ENCODE measurements at regions not wholly inside any gene's neighbourhood (a gene's known extent, or its start where the extent isn't known, plus 50 kb on each side); places are given as distances from the start of the nearest gene placed in this dataset.

DNA sequence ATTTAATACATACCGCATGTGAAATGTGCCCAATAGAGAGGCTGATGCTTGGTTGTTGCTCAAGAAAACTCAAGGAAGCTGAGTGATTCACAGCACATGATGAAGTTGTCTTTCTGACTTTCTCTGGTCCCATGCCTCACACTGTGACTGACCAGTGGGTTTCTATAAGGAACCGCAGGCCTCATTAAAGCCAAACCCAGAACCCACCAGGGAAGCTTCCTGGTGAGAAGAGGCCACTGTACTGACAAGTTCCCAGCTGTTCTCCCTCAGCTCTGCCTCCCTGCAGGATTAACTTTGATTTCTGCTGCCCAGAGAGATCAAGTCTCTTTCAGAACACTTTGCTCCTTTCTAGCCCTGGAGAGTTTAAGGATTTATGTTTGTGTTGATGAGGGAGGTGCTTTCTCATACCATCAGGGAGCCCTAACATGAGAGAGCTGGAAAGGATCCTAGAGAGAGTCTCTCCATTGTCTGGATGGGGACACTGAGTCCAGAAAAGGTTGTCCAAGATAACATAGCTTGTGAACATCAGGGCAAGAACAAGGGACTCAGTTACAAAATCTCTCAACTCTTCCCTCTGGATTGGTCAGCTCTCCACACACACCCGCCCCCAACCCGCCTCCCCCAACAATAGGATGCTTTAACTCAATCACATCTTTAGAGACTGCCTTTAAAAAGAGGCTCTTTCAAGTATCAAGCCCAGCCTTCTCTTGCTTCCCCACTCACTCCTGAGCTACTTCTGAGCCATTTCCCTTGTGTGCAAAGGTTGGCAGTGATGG is 303.2 kb upstream of the TLE3 start:
- Histone ChIP-seq H4K20me1 (replicated peaks in 1 of 2; ENCODE audit: control insufficient read depth in 1 of 2, insufficient read depth in 2 of 2, low read length in 2 of 2) (no peaks in the 10 kb centered on the region), H3K23ac (ENCODE audit: insufficient read length) (no peak overlapping the region), H3K4me1 (replicated peaks in 1 of 4; ENCODE audit: control insufficient read depth in 3 of 4, insufficient read depth in 4 of 4, low read length in 3 of 4) (peaks cover 2 to 7% (median 4%) of the 10 kb centered on the region in 4 experiments; a peak in 5 of 7 replicates), H4K5ac (ENCODE audit: insufficient read length, low read depth, low read length) (no peak overlapping the region), H3K27ac (ENCODE audit: low read depth, low read length) (no peak overlapping the region), H3K56ac (replicated peaks; ENCODE audit: insufficient read length, low read depth, low read length) (no peak overlapping the region), H3K4me2 (ENCODE audit: insufficient read depth in 1 of 2, low read depth in 2 of 2, low read length in 2 of 2) (no peak overlapping the region), H2BK5ac (ENCODE audit: low read depth, low read length) (no peak overlapping the region), H2BK20ac (ENCODE audit: low read length) (no peak overlapping the region), H3K23me2 (ENCODE audit: low read depth, low read length) (no peaks in the 10 kb centered on the region), H2AFZ (ENCODE audit: low read length) (no peak overlapping the region), H3K18ac (ENCODE audit: extremely low read depth, low read length) (no peak overlapping the region), H2BK120ac (replicated peaks; ENCODE audit: low read depth, low read length) (no peak overlapping the region), H3K36me3 (ENCODE audit: control insufficient read depth in 2 of 4, insufficient read depth in 4 of 4, low read length in 3 of 4) (no peaks in the 10 kb centered on the region), H3K79me2 (ENCODE audit: control insufficient read depth in 1 of 2, insufficient read depth in 2 of 2, low read length in 2 of 2) (no peaks in the 10 kb centered on the region), H3K14ac (ENCODE audit: insufficient read length) (no peak overlapping the region), H3K9ac (replicated peaks in 1 of 4; ENCODE audit: extremely low read depth in 1 of 4, low read depth in 3 of 4, low read length in 3 of 4) (no peak overlapping the region), H3K4ac (replicated peaks; ENCODE audit: insufficient read length, low read depth, low read length) (no peak overlapping the region), H2BK12ac (ENCODE audit: low read depth, low read length) (no peak overlapping the region), H4K8ac (ENCODE audit: extremely low read depth, insufficient read depth, low read length) (no peak overlapping the region), H3K79me1 (ENCODE audit: low read depth, low read length) (no peaks in the 10 kb centered on the region), H2BK15ac (ENCODE audit: low read length) (no peak overlapping the region), H3K27me3 (replicated peaks in 1 of 4; ENCODE audit: control insufficient read depth in 3 of 4, extremely low read depth in 1 of 4, insufficient read depth in 3 of 4, low read length in 3 of 4) (no peaks in the 10 kb centered on the region), H3K4me3 (ENCODE audit: extremely low read depth in 1 of 4, insufficient read depth in 2 of 4, low read depth in 3 of 4, low read length in 4 of 4) (no peak overlapping the region), H2AK5ac (ENCODE audit: low read depth, low read length) (no peak overlapping the region), H3K9me3 (ENCODE audit: insufficient read depth in 2 of 2, low read depth in 1 of 2, low read length in 1 of 2) (0 out of 4 replicates have a peak, but pooled peaks cover 0 to 2% of the 10 kb centered on the region in 2 experiments), H4K91ac (replicated peaks; ENCODE audit: insufficient read length, low read length) (no peak overlapping the region)
- no peak for FAIRE-seq
- ChIA-PET POLR2A (ENCODE audit: partially characterized antibody) (no interaction called here), CTCF (ENCODE audit: partially characterized antibody) (interaction anchor here (0.5 to 1.5 kb wide), 7 partner anchors 15 to 879 kb away, joined by 3 to 4 read pairs (median 3); no protein-coding TSS in a partner anchor)
- 92% methylated on average over 4 of the region's 4 CpGs; no CpG with 5 or more reads in 1 of the 2 experiments for WGBS, 2 experiments (ENCODE audit: extremely low coverage in 1 of 2, insufficient coverage in 1 of 2, insufficient read length in 1 of 2, insufficient replicate concordance in 2 of 2, low coverage in 1 of 2, low lambda C conversion rate in 2 of 2, missing lambda C conversion rate in 1 of 2)
- no peak for DNase-seq (ENCODE audit: low read depth in 1 of 2, low spot score in 2 of 2)
- TF ChIP-seq KDM4A (IDR thresholded peaks at IDR 0.05; ENCODE audit: low read depth, low read length, severe bottlenecking) (no peak), SIRT6 (IDR thresholded peaks at IDR 0.05; ENCODE audit: low read length) (no peak), SP2 (IDR thresholded peaks at IDR 0.05; ENCODE audit: low read length) (no peak), PHF8 (conservative IDR thresholded peaks at IDR 0.05; ENCODE audit: low read depth, low read length) (no peak), EGR1 (IDR thresholded peaks at IDR 0.05; ENCODE audit: borderline replicate concordance, low read depth, low read length) (no peak), TCF12 (IDR thresholded peaks at IDR 0.05; ENCODE audit: low read depth, low read length) (no peak), YY1 (IDR thresholded peaks at IDR 0.05; ENCODE audit: low read depth, low read length) (no peak), CEBPB (IDR thresholded peaks at IDR 0.05; ENCODE audit: low read depth, low read length) (no peak), FOSL1 (IDR thresholded peaks at IDR 0.05; ENCODE audit: insufficient read depth, low read depth, low read length) (no peak), GABPA (IDR thresholded peaks at IDR 0.05; ENCODE audit: borderline replicate concordance, insufficient read depth, low read length) (no peak), CBX5 (IDR thresholded peaks at IDR 0.05; ENCODE audit: low read depth, low read length) (no peak)
- TF ChIP-seq, protein P1, sequence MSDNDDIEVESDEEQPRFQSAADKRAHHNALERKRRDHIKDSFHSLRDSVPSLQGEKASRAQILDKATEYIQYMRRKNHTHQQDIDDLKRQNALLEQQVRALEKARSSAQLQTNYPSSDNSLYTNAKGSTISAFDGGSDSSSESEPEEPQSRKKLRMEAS (IDR thresholded peaks at IDR 0.05): no peak
- TF ChIP-seq, protein P2, sequence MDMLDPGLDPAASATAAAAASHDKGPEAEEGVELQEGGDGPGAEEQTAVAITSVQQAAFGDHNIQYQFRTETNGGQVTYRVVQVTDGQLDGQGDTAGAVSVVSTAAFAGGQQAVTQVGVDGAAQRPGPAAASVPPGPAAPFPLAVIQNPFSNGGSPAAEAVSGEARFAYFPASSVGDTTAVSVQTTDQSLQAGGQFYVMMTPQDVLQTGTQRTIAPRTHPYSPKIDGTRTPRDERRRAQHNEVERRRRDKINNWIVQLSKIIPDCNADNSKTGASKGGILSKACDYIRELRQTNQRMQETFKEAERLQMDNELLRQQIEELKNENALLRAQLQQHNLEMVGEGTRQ (IDR thresholded peaks at IDR 0.05; ENCODE audit: low read length): no peak

Data from H1 (cell line).